H4 (cell line): ENCODE measurements at regions not wholly inside any gene's neighbourhood (a gene's known extent, or its start where the extent isn't known, plus 50 kb on each side); places are given as distances from the start of the nearest gene placed in this dataset.

Source experiments
- DNase-seq: peaks from one replicate; pipeline ENCODE4 v3.0.0-alpha.2; 2015; ENCODE audit warnings: low spot score

- no peak for DNase-seq
Observed at GRCh38 chr15:61798631-61799030, 261.6 kb downstream of the VPS13C start.

- DNase-seq = no peak
Observed at GRCh38 chr15:61796056-61796455, 264.2 kb downstream of the VPS13C start.

- DNase-seq = no peak
Observed at GRCh38 chr15:61794881-61795280, 265.4 kb downstream of the VPS13C start.

GRCh38 chr15:61794276-61794675, 266.0 kb downstream of the VPS13C start:
- DNase-seq = no peak

GRCh38 chr15:61784734-61785133, 275.5 kb downstream of the VPS13C start:
- no peak for DNase-seq

- DNase-seq = no peak
Observed at GRCh38 chr15:61780278-61780980, 279.8 kb downstream of the VPS13C start.

- DNase-seq = no peak
Observed at GRCh38 chr15:61777689-61778088, 282.6 kb downstream of the VPS13C start.

- DNase-seq = no peak
Observed at GRCh38 chr15:61769557-61769956, 290.7 kb downstream of the VPS13C start.

- no peak for DNase-seq
Observed at GRCh38 chr15:61768131-61768530, 292.1 kb downstream of the VPS13C start.

- DNase-seq = no peak
Observed at GRCh38 chr15:61764981-61765380, 295.3 kb downstream of the VPS13C start.

GRCh38 chr15:61764141-61764540, 296.1 kb downstream of the VPS13C start:
- no peak for DNase-seq

GRCh38 chr15:61762676-61763075, 297.6 kb downstream of the VPS13C start:
- DNase-seq = no peak

GRCh38 chr15:61759639-61760038, 300.6 kb downstream of the VPS13C start:
- DNase-seq = no peak

GRCh38 chr15:61756071-61756820, 304.0 kb downstream of the VPS13C start:
- DNase-seq = no peak

- no peak for DNase-seq
Observed at GRCh38 chr15:61755467-61755866, 304.8 kb downstream of the VPS13C start.

- no peak for DNase-seq
Observed at GRCh38 chr15:61753018-61753710, 307.1 kb downstream of the VPS13C start.

- no peak for DNase-seq
Observed at GRCh38 chr15:61752001-61752400, 308.2 kb downstream of the VPS13C start.

GRCh38 chr15:61750271-61751084, 309.8 kb downstream of the VPS13C start:
- no peak for DNase-seq

- DNase-seq = no peak
Observed at GRCh38 chr15:61749169-61749568, 311.1 kb downstream of the VPS13C start.

- DNase-seq = no peak
Observed at GRCh38 chr15:61748529-61748928, 311.7 kb downstream of the VPS13C start.

- DNase-seq = no peak
Observed at GRCh38 chr15:61746589-61746988, 313.7 kb downstream of the VPS13C start.

GRCh38 chr15:61743345-61743909, 316.8 kb downstream of the VPS13C start:
- no peak for DNase-seq
